Peyer's patch (tissue), 4 donors: ENCODE measurements at regions not wholly inside any gene's neighbourhood (a gene's known extent, or its start where the extent isn't known, plus 50 kb on each side); places are given as distances from the start of the nearest gene placed in this dataset.

Source experiments
- POLR2A ChIP-seq, 2 donors: fragments of 450-650 bp; IDR thresholded peaks; one replicate each; pipeline ENCODE4 v1.5.1; 2017; ENCODE audit warnings: antibody characterized with exemption in 2 of 2, mild to moderate bottlenecking in 2 of 2, moderate library complexity in 2 of 2
- TF ChIP-seq, protein P1 (sequence below), 6 experiments: fragments of 450-650 bp in 4 of 6; fragments of 200-600 bp in 2 of 6; sonication (generic) in 1 of 6; IDR thresholded peaks; one replicate each; pipeline ENCODE4 v1.5.1; 2017 to 2019; ENCODE audit warnings: antibody characterized with exemption in 6 of 6, mild to moderate bottlenecking in 3 of 6, moderate library complexity in 1 of 6

DNA sequence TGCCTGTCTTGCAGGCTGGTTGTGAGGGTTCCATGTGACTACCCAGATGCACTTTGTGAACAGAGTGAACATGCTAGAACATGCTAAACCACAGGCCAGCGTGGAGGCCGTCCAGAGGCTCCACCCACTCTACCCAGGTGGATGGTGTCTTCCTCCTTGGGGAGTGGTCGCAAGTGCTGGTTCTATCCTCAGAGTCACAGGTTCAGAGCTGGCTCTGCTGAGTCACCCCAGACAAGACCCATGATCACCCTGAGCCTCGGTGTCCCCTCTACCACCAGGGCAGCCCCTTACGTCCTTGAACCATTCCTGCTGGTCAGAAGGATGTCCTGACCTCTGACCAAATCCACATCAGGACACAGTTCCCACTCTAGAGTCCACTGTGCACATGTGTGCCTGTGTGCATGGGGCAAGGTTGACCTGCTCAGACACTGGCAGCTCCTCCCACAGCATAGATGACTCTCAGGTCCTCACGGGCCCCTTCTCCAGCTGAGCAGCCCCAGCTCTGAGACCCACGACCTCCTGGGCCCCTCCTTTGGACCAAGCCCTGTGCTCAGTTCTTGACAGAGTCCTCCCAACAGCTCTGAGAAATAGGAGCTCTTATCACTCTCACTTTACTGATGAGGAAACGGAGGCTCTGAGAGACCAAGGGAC lies 391.8 kb downstream of the MATN1 start:
- TF ChIP-seq, protein P1, sequence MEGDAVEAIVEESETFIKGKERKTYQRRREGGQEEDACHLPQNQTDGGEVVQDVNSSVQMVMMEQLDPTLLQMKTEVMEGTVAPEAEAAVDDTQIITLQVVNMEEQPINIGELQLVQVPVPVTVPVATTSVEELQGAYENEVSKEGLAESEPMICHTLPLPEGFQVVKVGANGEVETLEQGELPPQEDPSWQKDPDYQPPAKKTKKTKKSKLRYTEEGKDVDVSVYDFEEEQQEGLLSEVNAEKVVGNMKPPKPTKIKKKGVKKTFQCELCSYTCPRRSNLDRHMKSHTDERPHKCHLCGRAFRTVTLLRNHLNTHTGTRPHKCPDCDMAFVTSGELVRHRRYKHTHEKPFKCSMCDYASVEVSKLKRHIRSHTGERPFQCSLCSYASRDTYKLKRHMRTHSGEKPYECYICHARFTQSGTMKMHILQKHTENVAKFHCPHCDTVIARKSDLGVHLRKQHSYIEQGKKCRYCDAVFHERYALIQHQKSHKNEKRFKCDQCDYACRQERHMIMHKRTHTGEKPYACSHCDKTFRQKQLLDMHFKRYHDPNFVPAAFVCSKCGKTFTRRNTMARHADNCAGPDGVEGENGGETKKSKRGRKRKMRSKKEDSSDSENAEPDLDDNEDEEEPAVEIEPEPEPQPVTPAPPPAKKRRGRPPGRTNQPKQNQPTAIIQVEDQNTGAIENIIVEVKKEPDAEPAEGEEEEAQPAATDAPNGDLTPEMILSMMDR (IDR thresholded peaks at IDR 0.05): no peak
- no peak for TF ChIP-seq POLR2A (IDR thresholded peaks at IDR 0.05)
